ENCODE measurements at regions not wholly inside any gene's neighbourhood (a gene's known extent, or its start where the extent isn't known, plus 50 kb on each side); places are given as distances from the start of the nearest gene placed in this dataset.

DNA sequence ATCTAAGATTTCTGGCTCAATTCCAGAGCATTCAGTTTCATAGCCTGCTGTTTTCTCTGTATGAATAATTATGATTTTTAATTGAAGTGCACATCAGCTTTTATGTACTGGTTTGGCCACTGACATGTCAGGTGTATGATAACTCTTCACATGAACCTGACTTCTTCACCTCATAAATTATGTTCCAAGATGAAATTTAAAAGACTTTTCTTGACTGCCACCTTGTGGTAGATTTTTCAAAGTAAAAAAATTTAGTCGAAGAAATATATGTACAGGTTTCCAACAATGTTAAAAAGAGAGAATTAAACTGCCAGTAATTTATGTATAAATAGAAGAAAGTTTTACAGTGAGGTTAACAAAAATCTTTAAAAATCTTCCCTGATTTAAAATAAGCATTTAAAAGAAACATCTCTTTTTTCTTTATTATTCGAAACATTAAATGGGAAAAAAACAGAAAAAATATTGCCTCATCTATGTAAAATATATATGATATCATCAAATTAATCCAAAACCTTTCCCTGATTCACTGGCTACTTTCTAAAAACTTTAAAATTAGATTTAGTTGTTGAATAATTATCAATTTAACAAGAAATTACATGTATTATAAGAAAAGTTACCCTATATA is 124.9 kb upstream of the ATXN7L3B start:
- DNase-seq (ENCODE audit: low spot score) (no peak), ATAC-seq (ENCODE audit: low read depth) (no peak)
- Histone ChIP-seq H3K36me3 (ENCODE audit: low read depth) (no peaks in the 10 kb centered on the region), H3K27me3 (ENCODE audit: insufficient read depth, poor library complexity, severe bottlenecking) (no peaks in the 10 kb centered on the region), H3K4me1 (ENCODE audit: insufficient read depth, poor library complexity, severe bottlenecking) (no peaks in the 10 kb centered on the region), H3K27ac (ENCODE audit: poor library complexity, severe bottlenecking) (no peak overlapping the region), H3K4me3 (ENCODE audit: severe bottlenecking) (no peak overlapping the region), H3K9me3 (ENCODE audit: severe bottlenecking) (no peaks in the 10 kb centered on the region)
- TF ChIP-seq CTCF (IDR thresholded peaks at IDR 0.05; ENCODE audit: poor library complexity, severe bottlenecking): peak; percentile 63

DNA sequence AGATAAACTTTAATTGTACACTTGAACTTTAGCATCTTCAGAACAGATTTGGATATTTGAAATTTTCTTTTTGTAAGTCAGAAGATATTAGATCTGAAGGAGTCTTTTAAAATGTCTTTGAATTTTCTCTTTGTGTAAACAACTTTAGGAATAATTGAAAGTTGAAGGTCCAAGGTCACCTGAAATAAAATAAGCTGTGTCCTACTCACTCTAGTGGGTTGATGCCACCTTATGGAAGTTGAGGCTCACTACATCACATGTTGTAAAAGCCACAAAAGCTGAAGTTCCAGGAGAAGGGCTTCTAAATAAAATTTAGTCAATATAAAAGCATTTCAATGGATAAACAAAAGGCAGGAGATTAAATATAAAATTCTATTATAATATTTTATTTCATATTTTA is 122.0 kb upstream of the ATXN7L3B start:
- Histone ChIP-seq H3K27me3 (ENCODE audit: insufficient read depth, poor library complexity, severe bottlenecking) (no peaks in the 10 kb centered on the region), H3K4me3 (ENCODE audit: severe bottlenecking) (no peak overlapping the region), H3K27ac (ENCODE audit: poor library complexity, severe bottlenecking) (no peak overlapping the region), H3K4me1 (ENCODE audit: insufficient read depth, poor library complexity, severe bottlenecking) (no peaks in the 10 kb centered on the region), H3K36me3 (ENCODE audit: low read depth) (no peaks in the 10 kb centered on the region), H3K9me3 (ENCODE audit: severe bottlenecking) (no peaks in the 10 kb centered on the region)
- DNase-seq (ENCODE audit: low spot score) (no peak), ATAC-seq (ENCODE audit: low read depth) (peak; percentile 66)
- peak; percentile 73 for TF ChIP-seq CTCF (IDR thresholded peaks at IDR 0.05; ENCODE audit: poor library complexity, severe bottlenecking)

- ATAC-seq (ENCODE audit: low read depth): no peak
- H3K4me3 ChIP-seq (ENCODE audit: severe bottlenecking): no peak overlapping the region
Observed at GRCh38 chr12:74418573-74418972, 119.1 kb upstream of the ATXN7L3B start.

GRCh38 chr12:74424778-74425177 is 112.9 kb upstream of the ATXN7L3B start:
- no peak for DNase-seq (ENCODE audit: low spot score)

More at GRCh38 chr12:74418573-74418972, 119.1 kb upstream of the ATXN7L3B start:
- Histone ChIP-seq H3K27me3 (ENCODE audit: insufficient read depth, poor library complexity, severe bottlenecking) (no peaks in the 10 kb centered on the region), H3K36me3 (ENCODE audit: low read depth) (no peaks in the 10 kb centered on the region), H3K27ac (ENCODE audit: poor library complexity, severe bottlenecking) (no peak overlapping the region), H3K9me3 (ENCODE audit: severe bottlenecking) (no peaks in the 10 kb centered on the region), H3K4me1 (ENCODE audit: insufficient read depth, poor library complexity, severe bottlenecking) (no peaks in the 10 kb centered on the region)
- no peak for TF ChIP-seq CTCF (IDR thresholded peaks at IDR 0.05; ENCODE audit: poor library complexity, severe bottlenecking)
- no peak for DNase-seq (ENCODE audit: low spot score)

More at GRCh38 chr12:74424778-74425177, 112.9 kb upstream of the ATXN7L3B start:
- no peaks in the 10 kb centered on the region for H3K4me1 ChIP-seq (ENCODE audit: insufficient read depth, poor library complexity, severe bottlenecking)
- no peaks in the 10 kb centered on the region for H3K27me3 ChIP-seq (ENCODE audit: insufficient read depth, poor library complexity, severe bottlenecking)
- H3K9me3 ChIP-seq (ENCODE audit: severe bottlenecking): no peaks in the 10 kb centered on the region
- TF ChIP-seq CTCF (IDR thresholded peaks at IDR 0.05; ENCODE audit: poor library complexity, severe bottlenecking): no peak
- no peaks in the 10 kb centered on the region for H3K36me3 ChIP-seq (ENCODE audit: low read depth)
- no peak for ATAC-seq (ENCODE audit: low read depth)
- H3K4me3 ChIP-seq (ENCODE audit: severe bottlenecking): no peak overlapping the region
- no peak overlapping the region for H3K27ac ChIP-seq (ENCODE audit: poor library complexity, severe bottlenecking)

Data from RWPE2 (cell line).